HEK293T (cell line): ENCODE measurements at regions not wholly inside any gene's neighbourhood (a gene's known extent, or its start where the extent isn't known, plus 50 kb on each side); places are given as distances from the start of the nearest gene placed in this dataset.

Source experiments
- ARNT ChIP-seq: fragments of 450-650 bp; IDR thresholded peaks from 2 replicates; pipeline ENCODE4 v1.6.1; 2017; ENCODE audit warnings: mild to moderate bottlenecking
- ELF4 ChIP-seq: fragments of 450-650 bp; IDR thresholded peaks from 2 replicates; pipeline ENCODE4 v1.6.1; 2017; ENCODE audit warnings: antibody characterized with exemption
- FOXM1 ChIP-seq: fragments of 450-650 bp; IDR thresholded peaks from 2 replicates; pipeline ENCODE4 v1.6.1; 2017; ENCODE audit warnings: mild to moderate bottlenecking, borderline replicate concordance
- HDGF ChIP-seq: fragments of 450-650 bp; IDR thresholded peaks from 2 replicates; pipeline ENCODE4 v1.6.1; 2017; ENCODE audit warnings: antibody characterized with exemption, borderline replicate concordance
- NFRKB ChIP-seq: fragments of 450-650 bp; IDR thresholded peaks from 2 replicates; pipeline ENCODE4 v1.6.1; 2016; ENCODE audit warnings: mild to moderate bottlenecking, moderate library complexity
- SP1 ChIP-seq: fragments of 450-650 bp; IDR thresholded peaks from 2 replicates; pipeline ENCODE4 v1.6.1; 2017
- ZNF384 ChIP-seq: fragments of 450-650 bp; IDR thresholded peaks from 2 replicates; pipeline ENCODE4 v1.6.1; 2016

DNA sequence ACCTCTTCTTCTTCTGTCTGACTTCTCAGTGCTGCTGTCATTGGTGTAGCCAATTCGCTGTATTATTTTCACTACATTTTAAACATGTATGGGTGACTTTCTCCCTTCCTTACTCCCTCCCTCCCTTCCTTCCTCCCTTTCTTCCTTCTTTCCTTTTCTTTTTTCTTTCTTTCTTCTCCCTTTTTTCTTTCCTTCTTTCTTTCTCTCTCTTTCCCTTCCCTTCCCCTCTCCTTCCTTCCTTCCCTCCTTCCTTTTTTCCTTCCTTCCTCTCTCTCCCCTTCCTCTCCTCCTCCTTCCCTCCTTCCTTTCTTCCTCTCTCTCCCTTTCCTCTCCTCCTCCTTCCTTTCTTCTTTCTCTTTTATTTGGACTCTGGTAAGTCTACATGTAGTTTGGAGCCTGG, 240.8 kb downstream of the GATA3 start:
- TF ChIP-seq SP1 (no peak), FOXM1 (no peak), HDGF (no peak), ARNT (no peak), ELF4 (no peak), ZNF384 (no peak), NFRKB (no peak)
